HG03135 (cell line): ENCODE measurements at regions not wholly inside any gene's neighbourhood (a gene's known extent, or its start where the extent isn't known, plus 50 kb on each side); places are given as distances from the start of the nearest gene placed in this dataset.
"Not testable (repeated sequence)": the region's sequence is repeated elsewhere in the genome, so short reads cannot be mapped to it uniquely, and the experiment has no call there.

ENCODE experiments used
- ATAC-seq: cut with Tn5 transposase; IDR thresholded peaks from one replicate; pipeline ENCODE4 v1.9.1; 2021; ENCODE audit warnings: mild to moderate bottlenecking, moderate library complexity; ENCODE audit not compliant: unreplicated experiment

DNA sequence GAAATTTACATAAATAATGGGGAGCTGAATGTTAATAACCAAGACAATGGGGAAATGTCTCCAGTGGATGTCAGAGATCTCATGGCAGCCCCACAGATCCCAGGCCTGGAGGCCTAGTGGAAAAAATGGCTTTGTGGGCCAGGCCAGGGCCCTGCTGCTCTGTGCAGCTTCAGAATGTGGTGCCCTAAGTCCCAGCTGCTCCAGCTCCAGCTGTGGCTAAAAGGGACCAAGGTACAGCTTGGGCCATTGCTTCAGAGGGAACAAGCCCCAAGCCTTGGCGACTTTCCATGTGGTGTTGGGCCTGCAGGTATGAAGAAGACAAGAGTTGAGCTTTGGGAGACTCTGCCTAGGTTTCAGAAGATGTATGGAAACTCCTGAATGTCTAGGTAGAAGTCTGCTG lies 658.2 kb downstream of the NUP35 start:
- ATAC-seq = no peak

DNA sequence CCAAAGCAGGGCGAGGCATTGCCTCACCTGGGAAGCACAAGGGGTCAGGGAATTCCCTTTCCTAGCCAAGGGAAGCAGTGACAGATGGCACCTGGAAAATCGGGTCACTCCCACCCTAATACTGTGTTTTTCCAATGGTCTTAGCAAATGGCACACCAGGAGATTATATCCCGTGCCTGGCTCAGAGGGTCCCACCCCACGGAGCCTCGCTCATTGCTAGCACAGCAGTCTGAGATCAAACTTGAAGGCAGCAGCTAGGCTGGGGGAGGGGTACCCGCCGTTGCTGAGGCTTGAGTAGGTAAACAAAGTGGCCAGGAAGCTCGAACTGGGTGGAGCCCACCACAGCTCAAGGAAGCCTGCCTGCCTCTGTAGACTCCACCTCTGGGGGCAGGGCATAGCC lies 664.6 kb downstream of the NUP35 start:
- not testable (repeated sequence) for ATAC-seq

DNA sequence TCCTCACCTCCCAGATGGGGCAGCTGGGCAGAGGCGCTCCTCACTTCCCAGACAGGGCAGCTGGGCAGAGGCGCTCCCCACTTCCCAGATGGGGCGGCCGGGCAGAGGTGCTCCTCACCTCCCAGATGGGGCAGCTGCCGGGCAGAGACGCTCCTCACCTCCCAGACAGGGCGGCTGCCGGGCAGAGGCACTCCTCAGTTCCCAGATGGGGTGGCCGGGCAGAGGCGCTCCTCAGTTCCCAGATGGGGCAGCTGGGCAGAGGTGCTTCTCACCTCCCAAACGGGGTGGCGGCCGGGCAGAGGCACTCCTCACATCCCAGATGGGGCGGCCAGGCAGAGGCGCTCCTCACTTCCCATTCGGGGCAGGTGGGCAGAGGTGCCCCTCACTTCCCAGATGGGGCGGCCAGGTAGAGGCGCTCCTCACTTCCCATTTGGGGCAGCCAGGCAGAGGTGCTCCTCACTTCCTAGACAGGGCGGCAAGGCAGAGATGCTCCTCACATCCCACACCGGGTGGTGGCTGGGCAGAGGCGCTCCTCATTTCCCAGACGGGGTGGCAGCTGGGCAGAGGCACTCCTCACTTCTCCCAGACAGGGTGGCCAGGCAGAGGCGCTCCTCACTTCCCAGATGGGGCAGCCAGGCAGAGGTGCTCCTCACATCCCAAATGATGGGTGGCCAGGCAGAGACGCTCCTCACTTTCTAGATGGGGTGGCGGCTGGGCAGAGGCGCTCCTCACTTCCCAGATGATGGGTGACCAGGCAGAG lies 668.1 kb downstream of the NUP35 start:
- not testable (repeated sequence) for ATAC-seq

DNA sequence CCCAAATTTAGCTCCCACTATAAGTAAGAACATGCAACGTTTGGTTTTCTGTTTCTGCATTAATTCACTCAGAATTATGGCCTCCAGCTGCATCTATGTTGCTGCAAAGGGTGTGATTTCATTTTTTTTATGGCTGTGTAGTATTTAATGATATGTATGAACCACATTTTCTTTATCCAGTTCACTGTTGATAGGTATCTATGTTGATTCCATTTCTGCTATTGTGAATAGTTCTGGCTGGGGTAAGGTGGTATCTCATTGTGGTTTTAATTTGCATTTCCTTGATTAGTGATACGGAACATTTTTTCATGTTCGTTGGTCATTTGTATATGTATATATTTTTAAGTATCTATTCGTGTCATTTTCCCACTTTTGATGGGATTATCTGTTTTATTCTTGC lies 674.3 kb downstream of the NUP35 start:
- ATAC-seq = no peak

DNA sequence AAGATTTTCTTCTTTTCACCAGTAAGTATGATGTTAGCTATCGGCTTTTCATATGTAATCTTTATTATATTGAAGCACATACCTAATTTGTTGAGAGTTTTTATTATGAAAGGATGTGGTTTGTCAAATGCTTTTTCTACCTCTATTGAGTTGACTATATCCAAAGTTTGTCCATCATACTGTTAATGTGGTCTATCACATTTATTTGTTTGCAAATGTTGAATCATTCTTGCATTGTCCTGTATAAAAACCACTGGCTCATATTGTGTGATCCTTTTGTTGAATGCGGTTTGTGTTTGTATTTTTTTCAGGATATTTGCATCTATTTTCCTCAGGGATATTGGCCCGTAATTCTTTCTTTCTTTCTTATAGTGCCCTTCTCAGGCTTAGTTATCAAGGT lies 675.5 kb downstream of the NUP35 start:
- ATAC-seq = no peak

DNA sequence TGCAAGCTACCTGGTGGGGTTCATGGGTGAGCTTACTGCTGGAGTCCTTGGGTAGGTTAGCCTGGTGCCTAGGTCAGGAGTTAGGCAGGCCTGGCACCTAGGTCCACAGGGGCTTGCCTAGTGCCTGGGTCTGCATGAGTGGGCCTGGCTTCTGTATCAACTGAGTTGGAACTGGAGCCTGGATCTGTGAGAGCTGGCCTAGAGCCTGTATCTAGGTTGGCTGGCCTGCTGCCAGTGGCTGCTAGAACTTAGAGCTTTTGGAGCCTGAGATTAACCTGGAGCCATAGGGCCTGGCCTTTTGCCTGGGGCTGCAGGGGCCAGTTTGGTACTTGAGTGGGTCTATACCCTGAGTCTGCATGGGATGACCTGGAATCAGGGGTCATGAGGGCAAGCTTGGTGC lies 679.4 kb downstream of the NUP35 start:
- ATAC-seq = no peak

DNA sequence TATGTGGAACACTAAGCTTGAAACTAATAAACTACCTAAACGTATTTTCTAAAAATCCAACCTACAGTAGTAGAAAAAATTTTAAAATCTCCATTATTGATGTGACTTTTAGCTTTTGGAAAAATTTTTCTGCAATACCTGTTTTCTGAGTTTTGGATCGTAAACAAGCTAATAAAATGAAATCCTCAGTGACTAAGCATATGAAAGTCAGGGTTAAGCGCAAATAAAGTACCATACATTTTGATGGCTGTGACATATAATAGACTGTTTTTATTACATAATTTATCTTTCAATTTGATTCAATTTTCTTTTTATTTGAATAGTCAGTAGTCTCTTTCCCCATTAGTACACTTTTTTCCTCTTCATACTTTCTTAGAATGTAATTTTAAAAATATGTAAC lies 683.6 kb downstream of the NUP35 start:
- no peak for ATAC-seq

DNA sequence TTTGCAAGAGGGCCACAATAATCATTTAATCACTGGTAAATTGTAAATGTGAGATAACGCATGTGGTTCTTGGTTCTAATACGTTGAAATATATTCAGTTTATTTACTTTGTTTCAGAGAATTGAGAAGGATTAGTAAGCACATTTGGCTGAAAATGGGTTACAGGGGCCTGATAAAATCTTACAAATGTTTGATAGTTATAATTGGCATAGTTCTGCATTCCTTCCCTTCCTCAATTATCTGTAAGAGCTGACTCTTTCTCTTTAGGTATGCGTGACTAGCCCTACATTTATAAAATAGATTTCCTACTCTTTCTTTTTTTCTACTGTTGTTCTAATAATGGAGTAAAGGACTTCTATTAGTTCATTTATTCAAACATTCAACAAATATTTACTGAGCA lies 685.2 kb downstream of the NUP35 start:
- ATAC-seq = no peak

DNA sequence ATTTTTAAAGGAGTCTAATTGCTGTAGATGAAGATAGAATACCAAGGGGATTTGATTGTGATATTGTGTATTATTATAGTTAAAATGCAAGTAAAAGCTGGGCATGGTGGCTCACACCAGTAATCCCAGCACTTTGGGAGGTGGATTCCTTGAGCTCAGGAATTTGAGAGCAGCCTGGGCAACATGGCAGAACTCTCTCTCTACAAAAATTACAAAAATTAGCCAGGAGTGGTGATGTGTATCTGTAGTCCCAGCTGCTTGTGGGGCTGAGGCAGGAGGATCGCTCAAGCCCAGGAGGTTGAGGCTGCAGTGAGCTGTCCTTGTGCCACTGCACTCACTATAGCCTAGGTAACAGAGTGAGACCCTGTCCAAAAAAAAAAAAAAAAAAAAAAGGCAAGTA lies 687.0 kb downstream of the NUP35 start:
- ATAC-seq = no peak

DNA sequence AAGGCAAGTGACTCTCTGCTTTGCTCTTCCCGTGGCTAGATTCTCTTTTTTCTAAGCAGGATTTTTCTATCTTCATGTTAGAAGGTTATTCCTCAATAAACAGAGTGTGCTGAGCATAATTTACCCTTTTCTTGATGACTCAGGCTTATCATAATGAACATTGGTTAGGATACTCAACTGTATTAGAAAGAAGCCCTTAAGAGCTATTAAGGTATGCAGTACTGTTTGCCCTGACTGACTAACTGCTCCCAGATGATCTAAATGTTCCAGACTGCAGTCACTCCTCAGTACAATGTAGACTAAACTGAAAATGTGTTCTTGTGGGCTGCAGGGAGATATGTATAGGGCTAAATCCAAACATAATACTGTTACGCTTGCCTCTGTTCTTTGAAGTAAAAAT lies 687.8 kb downstream of the NUP35 start:
- no peak for ATAC-seq

DNA sequence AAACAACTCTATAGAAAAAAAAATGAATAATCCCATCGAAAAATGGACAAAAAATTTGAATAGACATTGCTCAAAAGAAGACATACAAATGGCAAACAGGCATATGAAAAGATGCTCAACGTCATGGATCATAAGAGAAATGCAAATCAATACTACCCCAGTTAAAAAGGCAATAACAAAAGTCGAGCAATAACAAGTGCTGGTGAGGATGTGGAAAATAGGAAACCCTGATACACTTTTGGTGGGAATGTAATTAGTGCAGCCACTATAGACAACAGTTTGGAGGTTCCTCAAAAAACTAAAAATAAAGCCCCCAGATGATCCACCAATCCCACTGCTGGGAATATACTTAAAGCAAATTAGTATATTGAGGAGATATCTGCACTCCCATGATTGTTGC lies 701.5 kb downstream of the NUP35 start:
- no peak for ATAC-seq

DNA sequence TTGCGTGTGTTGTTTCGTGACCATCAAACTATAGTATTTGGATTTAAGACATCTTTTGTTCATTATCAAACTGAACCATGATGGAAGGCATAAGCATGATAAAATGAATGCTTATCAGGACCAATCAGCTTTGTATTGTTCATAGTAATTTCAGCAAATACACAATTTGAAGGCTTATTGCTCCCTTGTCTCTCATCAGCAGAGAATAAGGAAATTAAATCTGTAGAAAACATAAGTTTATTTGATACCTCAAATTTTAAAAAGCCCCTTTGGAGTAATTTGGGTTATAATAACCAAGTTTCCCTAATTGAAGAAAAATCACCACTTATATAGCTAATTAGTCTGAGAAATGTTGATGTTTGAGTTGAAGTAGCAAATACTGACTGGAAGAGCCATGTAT lies 705.7 kb downstream of the NUP35 start:
- ATAC-seq = no peak

DNA sequence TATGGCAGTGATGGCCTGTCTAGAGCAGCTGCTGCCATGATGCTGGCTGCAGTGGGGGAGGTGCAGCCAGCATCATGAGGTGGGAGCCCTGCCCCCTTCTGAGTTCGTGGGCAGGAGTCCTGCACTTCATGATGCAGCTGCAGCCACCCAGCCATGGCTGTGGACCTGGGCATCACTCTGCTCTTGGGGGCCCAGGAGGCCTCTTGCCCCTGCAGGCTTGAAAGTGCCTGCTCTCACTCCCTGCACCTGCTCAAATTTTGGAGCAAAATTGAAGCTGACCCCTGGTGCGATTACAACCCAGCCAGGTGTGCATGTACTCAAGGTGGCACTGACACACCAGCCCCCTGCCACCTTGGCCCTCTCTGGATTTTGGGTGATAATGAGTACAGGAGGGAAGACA lies 712.9 kb downstream of the NUP35 start:
- no peak for ATAC-seq

DNA sequence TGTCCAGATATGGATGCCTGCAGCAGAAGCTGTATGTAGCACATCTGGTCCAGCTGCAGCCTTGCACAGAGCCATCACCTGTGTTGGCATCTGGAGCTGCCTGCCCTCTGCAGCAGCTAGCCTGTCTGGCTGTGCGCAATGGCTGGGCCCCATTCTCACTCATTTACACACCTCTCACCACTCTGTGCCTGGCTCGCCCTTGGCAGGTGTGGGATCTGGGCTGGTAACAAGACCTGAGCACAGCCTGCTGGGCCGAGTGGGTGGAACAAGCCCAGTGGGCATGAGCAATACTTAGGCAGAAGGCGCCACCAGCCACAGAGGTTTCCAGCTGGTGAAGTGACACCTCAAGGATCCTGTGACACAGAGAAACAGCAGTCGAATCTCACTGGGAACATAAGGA lies 714.1 kb downstream of the NUP35 start:
- no peak for ATAC-seq

DNA sequence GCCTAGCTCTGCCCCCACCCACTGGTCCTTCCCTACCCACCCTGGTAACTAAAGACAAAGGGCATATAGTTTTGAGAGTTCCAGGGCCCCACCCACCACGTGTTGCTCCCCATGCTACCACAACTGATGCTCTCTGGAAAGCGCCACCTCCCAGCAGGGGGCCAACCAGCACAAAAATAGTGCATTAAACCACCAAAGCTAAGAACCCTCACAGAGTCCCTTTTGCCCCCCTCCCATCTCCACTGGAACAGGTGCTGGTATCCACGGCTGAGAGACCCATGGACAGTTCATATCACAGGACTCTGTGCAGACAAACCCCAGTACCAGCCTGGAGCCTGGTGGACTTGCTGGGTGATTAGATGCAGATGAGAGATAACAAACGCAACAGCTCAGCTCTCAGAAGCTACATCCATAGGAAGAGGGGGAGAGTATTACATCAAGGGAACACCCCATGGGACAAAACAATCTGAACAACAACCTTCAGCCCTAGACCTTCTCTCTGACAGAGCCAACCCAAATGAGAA lies 715.9 kb downstream of the NUP35 start:
- ATAC-seq = no peak

DNA sequence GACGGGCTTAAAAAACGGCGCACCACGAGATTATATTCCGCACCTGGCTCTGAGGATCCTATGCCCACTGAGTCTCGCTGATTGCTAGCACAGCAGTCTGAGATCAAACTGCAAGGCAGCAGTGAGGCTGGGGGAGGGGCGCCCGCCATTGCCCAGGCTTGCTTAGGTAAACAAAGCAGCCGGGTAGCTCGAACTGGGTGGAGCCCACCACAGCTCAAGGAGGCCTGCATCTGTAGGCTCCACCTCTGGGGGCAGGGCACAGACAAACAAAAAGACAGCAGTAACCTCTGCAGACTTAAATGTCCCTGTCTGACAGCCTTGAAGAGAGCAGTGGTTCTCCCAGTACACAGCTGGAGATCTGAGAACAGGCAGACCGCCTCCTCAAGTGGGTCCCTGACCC lies 725.6 kb downstream of the NUP35 start:
- not testable (repeated sequence) for ATAC-seq

DNA sequence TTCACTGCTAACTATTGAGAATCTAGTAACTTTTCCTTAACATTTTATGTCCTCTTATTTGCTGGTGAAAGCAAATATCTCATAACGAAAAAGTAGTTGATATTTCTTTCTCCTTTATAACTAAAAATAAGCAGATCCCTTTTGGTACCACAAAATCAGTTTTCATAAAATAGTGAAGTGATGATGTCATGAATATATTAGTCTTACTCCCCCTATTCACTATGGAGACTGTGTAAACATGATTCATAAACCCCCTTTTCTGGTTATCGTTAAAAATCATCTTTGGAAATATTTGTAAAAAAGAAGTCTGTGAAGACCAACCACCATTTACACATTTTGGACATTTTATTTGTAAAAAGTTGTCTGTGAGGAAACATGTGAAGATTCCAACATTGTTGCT lies 734.9 kb downstream of the NUP35 start:
- no peak for ATAC-seq

DNA sequence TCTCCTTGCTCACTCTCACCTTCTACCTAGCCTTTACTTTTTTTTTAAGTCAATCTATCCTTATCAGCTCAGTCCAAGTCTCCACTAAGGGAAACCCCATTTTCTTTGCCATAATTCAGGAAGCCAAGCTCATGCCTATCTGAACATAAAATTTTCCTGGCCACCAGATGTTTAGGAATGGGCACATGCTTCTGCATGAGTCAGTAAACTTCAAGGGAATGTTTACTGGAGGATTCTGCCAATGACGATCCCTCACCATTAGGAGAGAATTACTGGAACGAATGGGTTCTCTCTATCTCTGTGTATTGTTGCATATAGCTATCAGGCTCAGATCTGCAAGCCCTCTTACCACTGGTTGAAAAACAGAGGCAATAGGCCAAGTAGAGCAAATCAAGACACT lies 731.7 kb upstream of the ZNF804A start:
- no peak for ATAC-seq

DNA sequence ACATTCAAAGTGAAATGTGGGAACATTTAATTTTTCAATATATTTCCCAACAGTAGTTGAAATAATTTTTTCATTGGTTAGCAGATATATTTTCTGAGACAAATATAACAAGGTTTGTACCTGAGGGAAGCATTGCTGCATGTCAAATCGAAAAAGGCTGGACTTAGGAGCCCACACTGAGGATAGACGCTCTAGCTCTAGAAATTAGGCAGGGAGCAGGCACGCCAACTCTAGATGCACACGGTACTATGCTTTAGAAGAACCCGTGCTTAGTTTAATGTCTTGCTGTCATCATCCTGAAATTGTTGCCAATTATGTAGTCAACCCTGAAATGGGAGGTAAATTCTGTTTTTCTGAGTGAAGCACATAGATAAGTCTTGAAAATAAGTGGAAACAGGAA lies 731.1 kb upstream of the ZNF804A start:
- no peak for ATAC-seq

DNA sequence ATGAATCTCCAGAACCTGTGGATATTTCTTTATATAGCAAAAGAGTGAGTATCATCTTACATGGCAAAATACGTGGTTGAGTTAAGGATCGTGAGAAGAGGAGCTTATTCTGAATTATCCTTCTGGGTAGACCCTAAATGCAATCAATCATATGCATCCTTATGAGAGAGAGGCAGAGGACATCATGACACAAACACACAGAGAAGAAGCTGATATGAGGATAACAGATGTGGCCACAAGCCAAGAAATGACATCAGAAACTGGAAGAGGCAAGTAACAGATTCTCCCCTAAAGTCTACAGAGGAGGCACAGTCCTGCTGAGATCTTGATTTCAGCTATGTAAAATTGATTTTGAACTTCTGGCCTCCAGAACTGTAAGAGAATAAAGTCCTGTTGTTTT lies 730.2 kb upstream of the ZNF804A start:
- ATAC-seq = no peak

DNA sequence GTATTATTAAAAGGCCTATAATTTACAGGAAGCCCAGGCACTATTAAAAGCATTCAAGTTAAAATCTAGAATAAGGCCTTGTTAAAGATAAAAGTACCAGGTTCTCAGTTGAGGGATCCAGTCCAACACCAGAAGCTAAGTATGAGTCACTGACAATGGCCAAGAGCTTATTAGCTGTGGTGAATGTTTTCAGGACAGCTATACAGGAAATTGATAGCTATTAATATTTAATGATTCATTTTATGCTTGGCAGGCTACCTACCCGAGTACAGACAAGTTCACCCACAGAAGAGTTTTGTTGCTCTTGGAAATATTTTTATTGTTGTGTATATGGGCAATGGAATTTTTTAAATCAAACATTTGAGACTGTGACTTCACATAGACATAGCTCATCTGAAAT lies 729.6 kb upstream of the ZNF804A start:
- ATAC-seq = no peak

DNA sequence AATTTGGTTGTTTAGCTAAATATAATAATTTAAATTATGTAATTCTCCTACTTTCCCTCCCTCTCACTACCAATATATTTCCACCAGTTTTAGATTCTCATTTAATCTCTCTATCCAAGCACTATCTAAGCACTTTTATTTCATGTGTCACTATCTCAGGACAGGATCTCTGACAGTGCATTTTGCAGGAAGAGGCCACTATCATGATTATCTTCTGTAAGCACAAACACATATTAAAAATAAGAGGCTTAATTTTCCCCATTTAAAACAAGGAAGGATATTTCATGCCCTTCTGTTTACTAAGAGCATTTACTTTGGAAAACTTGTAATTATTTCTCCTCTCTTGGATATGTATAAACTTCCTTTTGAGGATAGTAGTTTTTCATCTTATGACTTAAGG lies 726.2 kb upstream of the ZNF804A start:
- ATAC-seq = no peak

DNA sequence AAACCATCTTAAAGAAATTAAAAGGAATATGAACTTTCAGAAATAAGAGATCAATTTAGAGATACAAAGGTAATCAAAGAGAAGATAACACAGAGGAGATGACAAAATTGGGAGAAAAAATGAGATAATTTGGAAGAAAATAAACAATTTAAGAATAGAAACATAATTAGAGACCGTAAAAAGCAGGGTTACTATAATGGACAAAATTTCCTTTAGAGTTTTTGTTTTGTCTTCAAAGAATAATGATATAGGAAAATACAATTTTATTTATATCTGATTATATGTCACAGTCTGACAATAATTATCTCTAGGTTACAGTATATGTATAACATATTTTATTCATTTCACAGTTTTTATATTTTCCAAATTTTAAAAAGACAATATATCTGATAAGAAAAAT lies 716.4 kb upstream of the ZNF804A start:
- no peak for ATAC-seq
